Neural progenitor cell (in vitro differentiated cells): ENCODE measurements at regions not wholly inside any gene's neighbourhood (a gene's known extent, or its start where the extent isn't known, plus 50 kb on each side); places are given as distances from the start of the nearest gene placed in this dataset.
"Not testable (repeated sequence)": the region's sequence is repeated elsewhere in the genome, so short reads cannot be mapped to it uniquely, and the experiment has no call there.

Experiments
- CTCF ChIP-seq: fragments of 200-600 bp; sonication (generic); IDR thresholded peaks from 2 replicates; pipeline ENCODE4 v1.5.1; 2017; ENCODE audit warnings: antibody characterized with exemption, mild to moderate bottlenecking
- EZH2 ChIP-seq: fragments of 200-600 bp; sonication (generic); IDR thresholded peaks from 2 replicates; pipeline ENCODE4 v1.6.1; 2017; ENCODE audit warnings: antibody characterized with exemption, mild to moderate bottlenecking, moderate library complexity
- EZH2phosphoT487 ChIP-seq: fragments of 200-600 bp; sonication (generic); IDR thresholded peaks from 2 replicates; pipeline ENCODE4 v1.6.1; 2017; ENCODE audit warnings: antibody characterized with exemption

GRCh38 chr10:121278386-121278785, 319.9 kb downstream of the FGFR2 start:
- not testable (repeated sequence) for TF ChIP-seq EZH2phosphoT487, CTCF, EZH2
